ENCODE measurements at regions not wholly inside any gene's neighbourhood (a gene's known extent, or its start where the extent isn't known, plus 50 kb on each side); places are given as distances from the start of the nearest gene placed in this dataset.

- TF ChIP-seq, protein P1, sequence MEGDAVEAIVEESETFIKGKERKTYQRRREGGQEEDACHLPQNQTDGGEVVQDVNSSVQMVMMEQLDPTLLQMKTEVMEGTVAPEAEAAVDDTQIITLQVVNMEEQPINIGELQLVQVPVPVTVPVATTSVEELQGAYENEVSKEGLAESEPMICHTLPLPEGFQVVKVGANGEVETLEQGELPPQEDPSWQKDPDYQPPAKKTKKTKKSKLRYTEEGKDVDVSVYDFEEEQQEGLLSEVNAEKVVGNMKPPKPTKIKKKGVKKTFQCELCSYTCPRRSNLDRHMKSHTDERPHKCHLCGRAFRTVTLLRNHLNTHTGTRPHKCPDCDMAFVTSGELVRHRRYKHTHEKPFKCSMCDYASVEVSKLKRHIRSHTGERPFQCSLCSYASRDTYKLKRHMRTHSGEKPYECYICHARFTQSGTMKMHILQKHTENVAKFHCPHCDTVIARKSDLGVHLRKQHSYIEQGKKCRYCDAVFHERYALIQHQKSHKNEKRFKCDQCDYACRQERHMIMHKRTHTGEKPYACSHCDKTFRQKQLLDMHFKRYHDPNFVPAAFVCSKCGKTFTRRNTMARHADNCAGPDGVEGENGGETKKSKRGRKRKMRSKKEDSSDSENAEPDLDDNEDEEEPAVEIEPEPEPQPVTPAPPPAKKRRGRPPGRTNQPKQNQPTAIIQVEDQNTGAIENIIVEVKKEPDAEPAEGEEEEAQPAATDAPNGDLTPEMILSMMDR (IDR thresholded peaks at IDR 0.05), result no peak
- TF ChIP-seq POLR2A (IDR thresholded peaks at IDR 0.05) (no peak), POLR2AphosphoS5 (IDR thresholded peaks at IDR 0.05) (no peak)
Observed at GRCh38 chr17:79534851-79535727, 75.8 kb downstream of the RBFOX3 start.

All from prostate gland (tissue), 2 donors.